Retina (tissue), 1 donor: ENCODE measurements at regions not wholly inside any gene's neighbourhood (a gene's known extent, or its start where the extent isn't known, plus 50 kb on each side); places are given as distances from the start of the nearest gene placed in this dataset.
"Not testable (repeated sequence)": the region's sequence is repeated elsewhere in the genome, so short reads cannot be mapped to it uniquely, and the experiment has no call there.

Experiments
- DNase-seq: peaks from one replicate; pipeline ENCODE4 v3.0.0-alpha.2; 2016

DNA sequence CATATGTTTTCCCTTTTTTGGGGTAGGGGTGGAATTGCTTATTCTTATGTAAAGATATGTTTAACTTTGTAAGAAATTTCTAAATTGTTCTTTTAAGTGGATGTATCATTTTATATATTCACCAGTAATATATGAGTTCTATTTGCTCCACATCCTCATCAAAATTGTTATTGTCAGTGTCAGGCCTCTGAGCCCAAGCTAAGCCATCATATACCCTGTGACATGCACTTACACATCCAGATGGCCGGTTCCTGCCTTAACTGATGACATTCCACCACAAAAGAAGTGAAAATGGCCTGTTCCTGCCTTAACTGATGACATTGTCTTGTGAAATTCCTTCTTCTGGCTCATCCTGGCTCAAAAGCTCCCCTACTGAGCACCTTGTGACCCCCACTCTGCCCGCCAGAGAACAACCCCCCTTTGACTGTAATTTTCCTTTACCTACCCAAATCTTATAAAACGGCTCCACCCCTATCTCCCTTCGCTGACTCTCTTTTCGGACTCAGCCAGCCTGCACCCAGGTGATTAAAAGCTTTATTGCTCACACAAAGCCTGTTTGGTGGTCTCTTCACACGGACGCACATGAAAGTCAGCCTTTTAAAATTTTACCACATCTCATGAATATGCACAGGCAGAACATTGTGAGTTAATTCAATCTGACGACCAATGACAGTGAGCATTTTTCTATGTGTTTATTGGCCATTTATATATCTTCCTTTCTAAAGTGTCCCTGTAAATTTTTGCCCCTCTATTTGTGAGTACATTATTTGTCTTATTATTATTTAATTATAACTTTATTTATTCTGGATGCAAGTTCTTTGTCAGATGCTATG, 176.8 kb downstream of the CDC14C start:
- not testable (repeated sequence) for DNase-seq

- no peak for DNase-seq
Observed at GRCh38 chr7:49102411-49102810, 178.1 kb downstream of the CDC14C start.

GRCh38 chr7:49111706-49112105, 187.4 kb downstream of the CDC14C start:
- no peak for DNase-seq

DNA sequence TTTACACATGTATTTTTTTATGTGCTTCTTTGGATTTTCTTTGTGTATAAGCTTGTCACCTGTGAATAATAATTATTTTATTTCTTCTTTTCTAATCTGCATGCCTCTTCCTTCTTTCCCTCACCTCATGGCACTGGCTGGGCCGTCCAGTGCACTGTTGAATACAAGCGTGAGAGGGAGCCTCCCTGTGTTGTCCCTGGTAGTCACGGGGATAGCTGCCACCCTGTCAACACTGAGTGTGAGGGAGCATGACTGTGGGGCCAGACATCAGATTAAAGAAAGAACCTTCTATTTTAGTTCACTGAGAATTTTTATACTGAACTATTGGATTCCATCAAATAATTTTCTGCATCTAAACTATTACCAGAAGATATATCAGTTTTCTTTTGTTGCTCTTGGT, 187.9 kb downstream of the CDC14C start:
- DNase-seq: no peak

GRCh38 chr7:49112647-49113046, 188.3 kb downstream of the CDC14C start:
- no peak for DNase-seq

- no peak for DNase-seq
Observed at GRCh38 chr7:49119706-49120105, 195.4 kb downstream of the CDC14C start.

DNA sequence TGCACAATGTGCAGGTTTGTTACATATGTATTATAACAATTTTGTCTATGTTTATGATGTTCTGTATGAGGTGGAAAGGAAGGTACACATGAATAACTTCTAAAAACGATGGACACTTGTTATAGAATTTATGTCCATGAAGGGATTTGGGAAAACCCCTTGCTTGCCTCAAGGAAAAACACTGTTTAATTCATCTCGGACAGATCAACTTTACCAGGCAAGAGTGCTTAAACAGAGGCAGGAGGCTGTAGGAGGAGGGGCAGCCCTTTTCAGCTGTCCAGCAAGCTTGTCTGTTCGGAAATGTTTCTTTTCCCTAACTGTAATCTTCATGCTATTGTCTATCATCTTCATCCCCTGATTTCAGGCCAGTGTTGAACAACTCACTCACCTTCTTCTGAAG, 200.9 kb downstream of the CDC14C start:
- DNase-seq: no peak

DNA sequence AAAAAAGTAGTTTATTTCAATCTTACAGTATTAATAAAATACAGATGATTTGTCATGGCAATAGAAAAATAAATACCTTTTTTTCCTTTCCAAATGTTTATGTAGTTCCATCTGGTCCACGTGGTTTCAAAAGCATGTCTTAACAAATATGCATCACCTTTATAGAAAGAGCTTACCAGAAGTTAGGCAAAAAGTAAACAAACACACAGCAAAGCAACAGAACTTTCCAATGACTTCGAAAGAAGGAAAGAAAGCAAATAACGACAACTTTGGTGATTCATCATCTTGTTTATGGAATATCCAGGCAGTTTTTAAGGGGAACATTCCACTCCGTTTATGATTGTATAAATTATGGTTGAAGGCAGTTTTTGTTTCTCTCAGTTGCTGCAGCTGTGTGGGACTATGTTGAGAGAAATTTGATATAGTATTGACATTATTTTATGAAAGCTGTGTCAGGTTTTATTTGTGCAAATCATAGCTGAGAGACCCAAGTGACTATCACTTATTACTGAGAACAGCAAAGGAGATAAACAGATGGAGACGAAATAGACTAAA, 203.1 kb downstream of the CDC14C start:
- no peak for DNase-seq

DNA sequence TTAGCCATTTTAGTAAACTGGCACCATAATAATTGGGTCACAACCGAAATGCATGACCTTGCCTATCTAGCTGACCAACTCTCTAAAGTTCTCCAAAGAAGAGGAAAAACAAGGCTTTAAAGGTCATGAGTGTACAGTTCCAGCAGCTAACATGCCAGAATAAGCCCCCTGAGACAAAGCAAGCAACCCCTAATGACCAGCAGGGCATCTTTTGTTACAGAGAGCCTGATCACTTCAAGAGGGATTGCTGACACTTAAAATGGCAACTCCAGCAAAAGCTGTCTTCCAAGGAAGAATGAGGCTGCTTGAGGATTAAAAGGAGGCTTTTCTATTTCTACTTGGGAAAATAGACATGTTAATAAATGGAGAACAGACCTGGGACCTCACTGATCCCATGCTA, 213.6 kb downstream of the CDC14C start:
- DNase-seq: peak; percentile 18

GRCh38 chr7:49150486-49150885, 226.1 kb downstream of the CDC14C start:
- no peak for DNase-seq

DNA sequence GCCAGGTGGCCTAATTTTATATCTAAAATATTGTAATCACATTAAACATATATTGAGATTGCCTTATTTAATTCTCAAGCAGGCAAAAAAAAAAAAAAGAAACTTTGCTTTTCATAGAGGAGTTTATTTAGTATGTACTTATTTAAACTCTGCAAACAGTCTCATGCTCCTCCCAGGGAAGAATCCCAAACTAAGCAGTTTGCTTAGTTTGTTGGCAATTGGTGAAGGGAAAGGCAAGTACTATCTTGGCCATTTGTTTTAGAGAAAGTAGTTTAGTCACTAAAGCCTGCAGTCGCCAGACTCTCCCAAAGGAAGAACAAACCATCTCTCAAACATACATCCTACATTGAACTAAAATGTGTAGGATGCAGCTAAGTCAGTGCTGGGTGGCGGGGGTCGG, 226.8 kb downstream of the CDC14C start:
- no peak for DNase-seq

DNA sequence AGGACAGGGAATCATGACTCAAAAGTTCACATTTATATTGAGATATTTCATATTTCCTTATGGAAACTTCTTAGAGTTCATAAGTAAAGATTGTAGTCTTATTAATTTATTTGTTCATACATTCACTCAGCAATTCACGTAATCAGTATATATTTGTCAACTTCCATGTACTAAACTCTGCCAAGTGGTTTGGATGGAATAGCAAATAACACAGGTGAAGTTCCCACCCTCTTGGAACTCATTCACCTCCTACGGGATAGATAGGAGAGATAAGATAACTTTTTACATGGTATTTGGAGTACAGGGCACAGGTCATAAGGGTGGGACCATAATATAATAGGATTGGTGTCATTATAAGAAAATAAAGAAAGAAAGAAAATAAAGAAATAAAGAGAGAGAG, 234.0 kb downstream of the CDC14C start:
- DNase-seq: no peak

DNA sequence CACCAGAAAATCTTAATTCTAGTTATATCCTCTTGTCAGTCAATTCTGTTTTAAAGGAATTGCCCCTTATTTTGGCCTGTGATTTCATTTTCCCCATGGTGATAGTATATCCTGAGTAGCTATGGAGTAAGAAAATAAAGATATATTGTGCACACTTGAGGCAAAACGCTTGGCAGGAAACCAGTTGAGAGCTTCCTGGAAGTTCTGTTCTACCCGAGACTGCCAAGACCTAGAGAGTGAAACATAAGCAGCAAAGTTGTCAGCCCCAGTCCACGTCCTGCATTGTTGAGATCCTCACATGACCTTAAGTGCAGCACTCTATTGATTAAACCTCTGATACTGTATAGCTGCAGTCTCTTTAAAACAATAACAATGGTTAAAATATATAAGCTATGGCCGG, 235.2 kb downstream of the CDC14C start:
- DNase-seq: no peak

- DNase-seq: no peak
Observed at GRCh38 chr7:49166441-49166840, 242.1 kb downstream of the CDC14C start.

DNA sequence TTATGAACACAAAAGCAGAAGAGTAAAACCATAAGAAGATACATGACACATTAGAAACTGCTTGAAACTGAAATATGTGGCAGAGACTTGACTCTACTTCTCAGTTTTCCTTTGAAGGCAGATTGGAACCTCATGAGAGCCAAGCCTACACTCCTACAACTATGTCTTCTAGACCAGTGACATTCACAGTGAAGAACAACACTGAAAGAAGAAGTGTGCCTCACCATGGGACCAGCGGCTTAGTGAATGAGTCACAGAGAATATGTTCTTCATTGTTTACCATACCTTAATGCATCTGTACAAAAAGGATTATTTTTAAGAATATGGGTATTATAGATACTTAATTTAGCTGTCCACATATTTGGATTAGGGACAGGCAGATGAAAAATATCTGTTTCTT, 248.3 kb downstream of the CDC14C start:
- no peak for DNase-seq

- DNase-seq: no peak
Observed at GRCh38 chr7:49174396-49174795, 250.0 kb downstream of the CDC14C start.

- no peak for DNase-seq
Observed at GRCh38 chr7:49187543-49188268, 263.4 kb downstream of the CDC14C start.

- DNase-seq: no peak
Observed at GRCh38 chr7:49228426-49229098, 304.2 kb downstream of the CDC14C start.

DNA sequence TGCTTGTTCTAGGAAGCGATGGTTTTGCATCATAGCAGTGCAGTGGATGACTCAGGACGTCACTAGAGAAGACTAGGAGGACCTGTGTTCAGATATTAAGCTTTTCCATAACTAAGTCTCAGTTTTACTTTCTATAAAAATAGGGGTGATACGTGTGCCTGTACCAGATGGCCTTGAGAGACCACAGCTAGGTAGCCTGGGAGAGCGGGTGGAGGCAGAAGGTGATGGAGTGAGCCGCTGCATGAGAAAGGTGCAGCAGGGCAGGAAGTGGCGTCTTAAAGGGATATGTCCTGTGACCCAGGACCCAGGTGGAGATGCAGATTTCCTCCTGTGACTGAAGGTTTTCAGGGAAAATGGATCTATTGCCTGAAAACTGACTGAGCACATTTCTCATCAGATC, 304.9 kb downstream of the CDC14C start:
- DNase-seq: no peak

- DNase-seq: no peak
Observed at GRCh38 chr7:49243521-49243920, 319.2 kb downstream of the CDC14C start.

GRCh38 chr7:49244543-49244942, 320.2 kb downstream of the CDC14C start:
- no peak for DNase-seq

DNA sequence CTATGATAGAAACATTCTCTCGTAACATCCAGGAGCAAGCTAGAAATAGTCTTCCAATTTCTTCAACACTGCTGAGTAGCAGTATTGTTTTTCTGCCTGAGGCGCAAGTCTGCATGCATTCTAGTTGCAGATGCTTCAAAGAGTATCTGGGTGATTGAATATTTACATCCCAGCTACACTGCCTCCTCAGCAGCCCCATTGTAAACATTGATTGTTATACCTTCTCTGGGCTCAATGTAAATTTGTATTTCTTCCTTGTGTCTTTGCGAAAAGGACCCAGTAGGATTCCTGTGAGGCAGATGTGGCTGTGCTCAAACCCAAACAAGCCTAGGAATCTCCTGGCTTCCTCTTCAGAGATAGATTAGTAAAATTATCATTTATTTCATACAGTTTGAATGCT, 320.7 kb downstream of the CDC14C start:
- DNase-seq: no peak

GRCh38 chr7:49247759-49248158, 323.4 kb downstream of the CDC14C start:
- DNase-seq: no peak

GRCh38 chr7:49255054-49255453, 330.7 kb downstream of the CDC14C start:
- no peak for DNase-seq
